ENCODE measurements at regions not wholly inside any gene's neighbourhood (a gene's known extent, or its start where the extent isn't known, plus 50 kb on each side); places are given as distances from the start of the nearest gene placed in this dataset.
"Not testable (repeated sequence)": the region's sequence is repeated elsewhere in the genome, so short reads cannot be mapped to it uniquely, and the experiment has no call there.

DNA sequence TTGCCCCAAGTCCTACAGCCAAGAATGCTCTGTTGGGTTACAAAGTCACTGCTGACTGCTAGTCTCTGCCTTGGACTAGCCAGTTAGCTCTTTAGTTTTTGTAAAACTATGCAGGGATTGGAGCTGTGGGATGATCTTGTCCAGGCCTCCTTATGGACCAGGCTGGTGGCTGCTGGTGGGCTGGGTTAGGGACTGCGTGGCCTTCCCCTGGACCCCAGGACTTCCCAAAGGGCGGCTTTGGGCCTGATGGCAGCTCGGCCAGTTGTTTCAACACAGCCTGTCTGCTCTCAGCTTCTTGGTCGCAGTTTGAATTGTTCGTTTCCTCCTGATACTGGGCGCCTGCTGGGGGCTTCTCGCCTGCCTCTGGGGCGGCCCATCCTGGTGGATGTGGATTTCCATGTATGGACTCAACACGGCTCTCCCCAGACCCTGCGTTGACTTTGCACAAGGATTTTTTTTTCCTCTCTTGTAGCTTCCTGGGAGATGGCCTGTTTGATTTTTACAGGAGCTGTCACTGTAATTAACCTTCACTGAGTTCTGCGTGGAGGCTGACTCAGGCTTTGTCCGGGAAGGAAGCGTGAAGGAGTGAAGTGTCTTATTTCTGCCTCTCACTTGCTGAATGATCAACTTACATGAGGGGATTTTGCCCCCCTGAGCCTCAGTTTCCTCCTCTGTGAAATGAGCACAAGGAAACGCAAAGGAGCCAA, 91.9 kb upstream of the NEURL1B start:
- no peak for DNase-seq (ENCODE audit: low spot score)

DNA sequence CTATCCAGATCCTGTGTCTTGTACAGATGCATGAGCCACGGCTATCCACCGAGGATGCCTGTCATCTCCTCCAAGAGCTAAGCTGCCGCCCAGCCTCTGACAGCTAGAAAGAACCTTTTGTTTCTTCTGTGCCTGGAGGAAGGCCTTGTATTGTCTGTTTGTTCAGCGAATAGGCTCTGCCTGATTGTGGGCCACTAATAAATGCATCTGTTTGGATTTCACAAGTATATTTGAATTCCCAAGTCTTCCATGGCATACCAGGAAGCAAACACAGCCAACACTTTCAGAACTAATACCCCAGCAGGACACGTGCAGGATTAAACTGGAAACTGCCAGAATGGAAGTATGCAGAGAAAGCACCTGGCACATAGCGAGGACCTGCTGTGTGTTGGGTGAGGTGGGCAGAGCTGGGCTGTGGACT, 92.7 kb upstream of the NEURL1B start:
- DNase-seq (ENCODE audit: low spot score), result peak; percentile 81

DNA sequence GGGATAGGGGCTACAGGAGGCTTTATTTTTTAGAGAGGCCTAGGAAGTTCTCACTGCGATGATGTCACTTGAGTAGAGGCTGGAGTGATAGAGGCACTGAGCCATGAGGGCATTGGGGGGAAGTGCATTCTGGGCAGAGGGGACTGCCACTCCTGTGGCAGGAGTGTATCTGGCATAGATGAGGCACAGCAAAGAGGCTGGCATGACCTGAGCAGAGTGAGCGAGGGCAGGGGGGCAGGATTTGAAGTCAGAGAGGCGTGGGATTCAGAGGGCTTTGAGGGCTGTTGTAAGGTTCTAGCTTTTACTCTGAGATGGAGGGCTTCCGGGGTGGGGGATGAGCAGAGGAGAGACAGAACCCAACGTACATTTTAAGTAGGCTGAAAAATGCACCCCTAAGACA, 91.9 kb upstream of the SH3PXD2B start:
- DNase-seq (ENCODE audit: low spot score), result no peak

DNA sequence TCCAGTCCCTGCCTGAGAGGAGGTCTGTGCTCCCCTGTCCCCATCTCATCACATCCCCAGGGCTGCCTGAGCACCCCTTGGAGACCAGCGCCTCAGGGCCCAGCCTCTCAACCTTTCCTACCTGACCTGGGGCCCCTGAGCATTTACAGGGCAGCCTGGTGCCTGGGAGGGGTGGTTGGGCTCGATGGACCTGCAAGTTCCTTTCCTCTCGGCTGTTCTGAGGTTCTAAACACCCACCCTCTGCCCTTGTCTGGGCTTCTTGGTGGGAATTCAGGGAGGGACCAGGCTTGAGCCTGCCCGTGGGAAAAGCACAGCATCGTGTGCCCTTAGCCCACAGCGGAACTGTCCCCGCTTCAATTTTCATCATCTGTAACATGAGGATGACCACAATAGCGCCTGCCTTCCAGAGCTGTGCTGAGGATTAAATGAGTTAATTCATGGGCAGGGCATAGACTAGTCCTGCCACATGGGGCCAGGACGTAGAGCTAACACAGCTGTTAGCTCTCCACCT, 91.0 kb upstream of the SH3PXD2B start:
- DNase-seq (ENCODE audit: low spot score), result no peak

DNA sequence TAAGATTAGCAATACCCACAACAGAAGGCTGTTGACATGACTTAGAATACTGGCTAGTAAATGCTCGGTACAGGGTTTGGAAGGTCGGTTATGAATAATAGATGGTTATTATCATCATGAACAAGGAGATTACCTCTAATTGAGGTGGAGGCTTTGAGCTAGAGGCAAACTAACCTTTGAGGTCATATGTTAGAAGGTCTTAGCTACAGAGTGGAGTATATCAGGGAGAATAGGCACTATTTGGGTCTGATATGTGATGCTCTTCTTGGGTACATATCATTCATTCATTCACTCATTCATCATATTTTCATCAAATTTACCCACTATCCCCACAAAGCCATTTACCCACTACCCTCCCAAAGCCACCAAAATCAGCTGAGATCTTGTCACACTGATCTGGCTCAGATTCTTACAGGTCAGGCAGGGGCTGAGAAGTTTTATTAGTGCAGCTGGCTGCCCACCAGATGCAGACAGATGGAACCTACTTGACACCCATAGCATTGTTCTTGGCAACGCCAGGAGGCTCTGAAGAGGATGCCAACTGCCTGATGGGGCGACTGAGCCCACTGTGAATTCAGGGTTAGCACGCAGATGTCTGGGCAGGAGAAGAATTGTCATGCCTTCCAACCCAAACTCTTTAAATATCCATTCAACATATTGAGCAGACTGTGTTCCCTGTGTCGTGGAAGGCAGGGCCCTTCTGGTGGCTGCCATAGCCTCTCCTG, 90.2 kb upstream of the SH3PXD2B start:
- no peak for DNase-seq (ENCODE audit: low spot score)

DNA sequence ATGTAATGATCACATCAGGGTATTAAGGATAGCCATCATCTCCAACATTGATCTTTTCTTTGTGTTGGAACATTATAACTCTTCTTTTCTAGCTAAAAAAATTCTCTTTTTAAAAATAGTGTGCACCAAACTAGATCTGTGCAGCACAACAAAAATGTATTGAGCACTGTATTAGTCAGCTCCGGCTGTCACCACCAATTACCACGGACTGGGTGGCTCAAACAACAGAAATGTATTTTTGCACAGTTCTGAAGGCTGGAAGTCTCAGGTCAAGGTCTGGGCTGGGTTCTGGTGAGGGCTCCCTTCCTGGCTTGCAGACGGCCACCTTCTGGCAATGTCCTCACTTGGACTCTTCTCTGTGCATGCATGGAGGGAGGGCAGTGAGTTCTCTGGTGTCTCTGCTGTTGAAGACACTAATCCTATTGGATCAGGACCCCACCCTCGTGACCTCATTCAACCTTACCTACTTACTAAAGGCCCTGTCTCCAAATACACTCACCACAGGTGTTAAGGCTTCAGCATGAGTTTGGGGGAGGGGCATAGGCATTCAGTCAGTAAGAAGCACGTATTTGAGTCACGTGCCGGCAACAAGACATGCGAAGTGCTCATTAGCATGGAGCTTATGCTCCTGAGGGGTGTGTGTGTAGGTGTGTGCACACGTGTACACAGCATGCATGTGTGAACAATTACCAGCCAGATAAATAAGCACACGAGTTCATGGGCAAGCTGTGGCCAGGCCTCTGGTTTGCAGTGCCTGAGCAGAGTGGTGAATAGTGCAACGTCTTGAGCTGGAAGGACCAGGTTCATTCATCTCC, 89.4 kb upstream of the SH3PXD2B start:
- DNase-seq (ENCODE audit: low spot score), result no peak

DNA sequence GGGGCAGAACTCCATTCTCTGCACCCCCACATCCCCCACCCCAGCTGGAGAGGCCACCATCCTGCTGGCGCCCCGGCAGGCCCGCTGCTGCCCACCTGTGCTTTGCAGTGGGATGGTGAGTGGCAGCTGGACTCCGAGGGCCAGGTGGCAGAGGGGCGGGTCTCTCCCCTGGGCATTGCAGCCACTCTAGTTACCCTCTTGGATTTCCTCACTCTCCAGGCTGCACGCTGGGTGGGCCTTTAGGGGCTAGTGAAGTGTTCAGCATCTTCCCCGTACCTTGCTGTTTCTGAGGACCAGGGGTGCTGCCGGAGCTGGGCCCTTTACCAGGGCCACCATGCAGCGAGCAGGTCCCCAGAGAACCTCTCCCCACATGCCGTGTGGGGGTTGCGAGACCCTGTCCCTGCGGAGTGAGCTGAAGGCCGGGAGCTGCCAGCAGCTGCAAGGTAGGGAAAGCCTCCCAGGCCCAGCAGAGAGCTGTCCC, 88.4 kb upstream of the SH3PXD2B start:
- DNase-seq (ENCODE audit: low spot score), result no peak

DNA sequence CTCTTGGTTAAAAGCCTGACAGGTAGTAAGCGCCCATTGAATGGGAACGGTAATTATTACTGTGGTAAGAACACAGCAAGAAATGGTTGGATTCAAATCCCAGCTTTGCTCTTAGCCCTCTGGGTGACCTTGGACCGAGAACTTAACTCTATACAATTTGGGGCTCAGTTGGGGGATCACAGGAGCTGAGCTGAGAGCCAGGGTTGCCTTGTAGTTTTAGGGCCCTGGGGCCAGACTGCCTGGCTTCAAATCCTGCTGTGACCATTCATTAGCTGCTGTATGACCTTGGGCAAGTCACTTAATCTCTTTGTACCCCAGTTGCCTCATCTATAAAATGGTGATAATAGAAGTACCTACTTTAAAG, 87.4 kb upstream of the SH3PXD2B start:
- DNase-seq (ENCODE audit: low spot score), result no peak

DNA sequence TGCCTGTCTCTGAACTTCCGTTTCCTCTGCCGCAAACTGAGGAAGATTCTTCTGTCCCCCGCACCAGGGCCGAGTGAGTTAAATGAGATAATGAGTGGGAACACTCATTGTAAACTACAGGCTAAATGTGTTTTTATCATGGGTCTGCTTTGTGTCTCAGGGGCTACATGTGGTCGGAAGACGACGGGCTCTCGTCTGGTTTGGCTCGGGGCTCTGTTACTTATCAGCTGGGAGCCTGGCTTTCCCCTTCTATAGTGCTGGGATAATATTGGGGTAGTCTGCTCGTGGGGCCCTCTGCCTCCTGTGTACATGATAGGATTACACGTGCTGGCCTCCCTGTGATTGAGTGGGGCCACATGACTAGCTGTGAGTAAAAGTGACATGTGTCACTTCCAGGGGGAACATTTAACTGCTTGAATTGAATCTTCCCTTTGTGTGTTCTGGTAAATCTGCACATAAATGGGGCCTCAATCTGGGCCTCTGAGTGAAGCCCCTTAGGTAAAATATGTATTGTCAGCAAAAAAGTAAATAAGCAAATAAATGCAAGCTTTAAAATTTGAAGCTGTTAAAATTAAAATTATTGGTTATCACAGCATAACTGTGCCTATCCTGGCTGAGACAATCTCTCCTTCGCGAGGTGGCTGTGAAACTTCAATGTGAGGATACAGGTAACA, 86.9 kb upstream of the SH3PXD2B start:
- no peak for DNase-seq (ENCODE audit: low spot score)

DNA sequence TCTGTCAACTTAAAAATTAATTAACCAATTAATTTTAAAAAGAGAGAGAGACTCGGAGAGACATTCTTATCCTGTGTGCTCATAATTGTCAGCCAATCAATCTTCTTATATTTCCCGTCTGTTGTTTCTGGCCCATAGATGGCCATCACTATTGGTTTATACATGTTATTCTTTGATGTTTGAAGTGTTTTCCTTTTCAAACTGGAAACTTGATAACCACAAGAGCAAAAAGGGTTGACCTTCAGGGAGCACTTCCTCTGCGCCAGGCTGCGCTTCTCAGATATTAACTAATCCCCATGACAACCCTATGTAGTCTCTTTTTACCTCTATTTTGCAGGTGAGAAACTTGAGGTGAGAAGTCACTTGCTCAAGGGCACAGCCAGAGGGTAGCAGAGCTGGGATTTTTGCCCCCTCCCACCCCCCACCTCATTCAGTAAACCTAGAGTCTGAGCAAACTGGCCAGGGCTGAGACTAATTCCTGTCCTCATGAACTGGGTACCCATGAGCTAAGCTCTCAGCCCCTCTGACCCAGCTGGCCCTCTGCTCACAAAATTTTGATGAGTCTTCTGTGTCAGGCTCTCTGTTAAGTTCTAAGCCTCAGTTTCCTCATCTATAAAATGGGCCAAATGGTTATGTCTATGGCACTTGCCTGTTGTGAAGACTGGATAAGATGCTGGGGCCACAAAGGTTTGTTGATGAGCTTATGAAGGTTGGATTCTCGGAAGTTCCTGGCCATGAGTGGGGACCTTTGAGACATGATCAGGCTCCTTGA, 86.0 kb upstream of the SH3PXD2B start:
- no peak for DNase-seq (ENCODE audit: low spot score)

DNA sequence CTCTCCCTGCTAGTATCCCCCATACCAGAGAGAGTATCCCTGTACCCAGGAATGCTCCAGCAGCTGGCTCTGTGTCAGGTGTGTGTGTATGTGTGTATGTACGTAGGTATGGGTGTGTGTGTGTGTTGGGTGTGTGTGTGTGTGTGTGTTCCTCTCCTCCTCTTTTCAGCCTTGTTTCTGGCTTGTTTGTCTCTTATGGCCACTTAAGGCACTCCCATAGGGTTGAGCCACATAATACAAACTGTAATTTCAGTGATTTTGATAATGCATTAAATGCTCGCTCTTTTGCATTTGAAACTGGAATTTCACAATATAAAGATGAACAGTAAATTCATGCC, 80.8 kb upstream of the SH3PXD2B start:
- no peak for DNase-seq (ENCODE audit: low spot score)

DNA sequence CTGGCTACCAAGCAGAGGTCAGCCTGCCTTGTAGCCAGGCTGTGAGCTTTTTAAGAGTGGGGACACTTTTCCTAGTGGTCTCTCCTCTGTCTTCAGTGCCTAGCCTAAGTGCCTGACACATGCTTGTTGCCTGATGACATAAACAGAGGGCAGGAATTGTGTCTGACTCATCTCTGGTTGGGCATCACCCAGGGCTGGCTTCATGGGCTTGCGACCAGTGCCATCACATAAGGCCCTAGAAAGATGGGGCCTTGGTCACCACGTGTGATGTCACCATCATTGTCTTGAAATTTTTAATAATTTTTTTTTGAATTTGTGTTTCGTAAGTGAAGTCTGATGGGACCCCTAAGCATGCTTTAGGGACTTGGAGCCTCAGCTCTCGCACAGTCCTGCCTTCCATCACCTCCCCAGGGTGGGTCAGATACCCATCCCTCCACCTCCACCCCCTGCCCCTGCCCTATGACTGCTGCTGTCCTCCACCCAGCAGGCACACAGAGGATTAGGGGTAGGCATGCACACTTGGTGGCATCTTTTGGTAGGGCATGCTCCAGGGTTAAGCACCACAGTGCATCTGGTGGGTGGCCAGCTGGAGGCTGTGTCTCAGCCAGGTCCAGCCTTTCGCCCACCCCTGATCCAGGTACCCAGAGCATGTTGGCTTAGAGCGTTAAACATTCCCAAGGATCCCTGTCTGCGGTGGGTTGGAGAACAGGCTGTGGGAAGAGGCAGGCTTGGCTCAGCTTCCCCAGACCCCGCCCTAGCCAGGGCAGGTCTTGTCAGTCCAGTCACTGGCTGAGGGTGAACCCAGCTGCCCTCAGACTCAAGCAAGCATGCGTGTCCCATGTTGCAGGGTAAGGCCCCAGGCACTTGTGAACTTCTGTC, 80.1 kb upstream of the SH3PXD2B start:
- no peak for DNase-seq (ENCODE audit: low spot score)

DNA sequence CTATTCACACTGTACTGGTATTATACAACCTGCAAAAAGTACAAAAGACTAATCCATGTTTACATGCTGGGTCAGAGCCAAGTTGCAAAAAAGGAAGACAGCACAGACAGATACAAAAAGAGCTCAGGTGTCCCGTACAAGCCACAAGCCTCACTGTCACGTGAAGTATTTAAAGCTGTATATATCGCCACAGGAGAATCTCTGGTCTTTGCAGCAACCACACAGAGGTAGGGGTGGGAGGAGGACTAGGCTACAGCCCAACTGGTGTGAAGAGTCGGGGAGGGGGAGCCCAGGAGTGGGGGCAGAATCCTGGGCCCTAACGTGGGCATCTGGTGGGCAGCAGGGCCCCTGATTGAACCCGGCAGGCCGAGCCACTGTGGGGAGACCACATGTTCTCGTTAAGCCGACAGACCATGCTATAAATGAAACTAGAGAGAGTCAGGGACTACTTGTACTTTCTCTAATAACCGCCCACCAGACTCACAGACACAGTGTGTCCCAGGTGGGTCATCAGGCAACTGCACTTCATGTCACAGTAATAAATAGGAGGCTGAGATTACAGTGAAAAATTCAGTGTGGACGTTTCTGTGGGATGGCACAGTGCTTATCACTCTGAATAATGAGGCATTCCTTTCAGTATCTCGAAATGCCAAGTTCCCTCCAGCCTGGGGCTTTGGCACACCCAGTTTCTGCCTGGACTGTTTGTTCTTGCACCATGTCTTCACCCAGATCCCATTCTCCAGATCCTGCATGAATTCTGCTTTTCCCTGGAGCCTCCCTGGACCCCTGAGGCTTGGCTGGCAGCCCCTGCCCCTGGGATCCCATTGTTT, 79.3 kb upstream of the SH3PXD2B start:
- no peak for DNase-seq (ENCODE audit: low spot score)

DNA sequence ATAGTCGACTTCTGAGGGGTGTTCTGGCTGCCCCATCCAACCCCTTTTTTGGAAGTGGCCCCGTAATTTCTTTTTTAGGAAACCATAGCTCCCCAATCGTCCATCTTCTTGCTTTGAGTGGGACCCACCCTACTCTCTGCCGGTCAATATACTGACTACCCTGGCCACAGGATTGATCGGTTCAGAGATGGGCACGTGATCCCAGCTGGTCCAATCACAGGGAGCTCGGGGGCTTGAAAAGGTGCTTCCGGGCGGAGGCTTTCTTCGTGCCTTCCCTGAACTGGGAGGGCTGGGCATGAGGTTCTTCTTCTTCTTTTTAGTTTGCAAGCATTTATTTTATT, 78.7 kb upstream of the SH3PXD2B start:
- no peak for DNase-seq (ENCODE audit: low spot score)

DNA sequence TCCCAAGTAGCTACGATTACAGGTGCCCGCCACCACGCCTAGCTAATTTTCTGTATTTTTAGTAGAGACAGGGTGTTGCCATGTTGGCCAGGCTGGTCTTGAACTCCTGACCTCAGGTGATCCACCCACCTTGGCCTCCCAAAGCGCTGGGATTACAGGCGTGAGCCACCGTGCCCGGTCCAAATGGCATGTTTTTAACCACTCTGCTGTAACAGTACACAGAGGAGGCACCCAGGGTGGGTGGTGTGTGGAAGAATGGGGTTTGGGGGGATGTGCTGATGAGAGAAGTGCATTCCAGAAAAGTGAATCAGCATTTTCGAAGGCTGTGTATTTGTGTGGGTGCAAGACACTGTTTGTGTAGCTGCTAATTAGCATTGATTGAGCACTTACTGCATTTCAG, 78.1 kb upstream of the SH3PXD2B start:
- not testable (repeated sequence) for DNase-seq (ENCODE audit: low spot score)

DNA sequence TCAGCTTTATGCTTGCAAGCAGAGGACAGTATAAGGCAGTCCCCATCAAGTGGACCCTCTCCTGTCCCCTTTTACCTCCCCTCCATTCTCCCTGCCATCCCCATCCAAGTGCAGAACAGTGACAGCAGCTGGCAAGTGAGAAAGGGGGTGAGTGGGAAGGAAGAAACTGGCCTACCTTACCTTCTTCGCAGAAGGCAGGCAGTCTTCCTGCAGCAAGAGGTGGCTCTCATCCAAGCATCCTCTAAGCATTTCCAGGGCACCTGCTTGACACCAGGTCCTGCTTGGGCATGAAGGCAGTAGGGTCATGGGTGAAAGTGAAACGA, 77.3 kb upstream of the SH3PXD2B start:
- no peak for DNase-seq (ENCODE audit: low spot score)

DNA sequence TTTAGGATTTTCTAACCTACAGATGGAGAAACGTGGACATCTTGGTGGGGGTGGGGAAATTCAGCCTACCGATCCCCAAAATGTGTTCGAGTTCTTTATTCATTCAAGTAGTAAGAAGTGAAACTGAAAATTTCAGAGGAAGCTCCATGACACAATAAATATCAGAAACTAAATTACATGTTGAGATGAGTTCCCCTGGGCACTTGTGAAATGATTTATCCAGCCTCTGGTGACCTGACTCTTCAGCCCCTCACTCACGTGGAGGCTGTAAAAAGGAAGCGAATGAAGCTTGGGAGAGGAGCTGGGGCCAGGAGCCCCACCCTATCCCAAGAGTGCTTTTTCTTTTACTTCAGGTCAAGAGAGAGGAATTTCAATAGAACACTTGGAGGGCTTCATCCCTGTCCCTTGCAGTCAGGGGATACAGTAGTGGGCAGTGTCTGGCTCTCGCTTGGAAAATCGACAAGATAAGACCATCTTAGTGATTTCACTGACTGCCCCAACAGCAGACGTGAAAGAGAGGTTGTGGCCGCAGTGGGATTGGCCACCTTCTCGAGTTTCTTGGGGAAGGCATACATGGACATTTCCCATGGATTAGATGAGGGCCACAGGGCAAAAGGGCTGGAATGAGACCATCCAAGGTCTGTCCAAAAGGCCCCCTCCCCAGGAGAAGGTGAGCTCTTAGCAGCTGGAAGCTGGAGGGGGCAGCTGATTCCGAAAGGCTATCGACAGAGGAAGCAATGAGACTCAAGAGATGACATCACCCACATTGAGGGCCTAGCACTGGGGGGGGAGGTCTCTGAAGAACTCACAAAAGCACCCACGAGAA, 76.8 kb upstream of the SH3PXD2B start:
- DNase-seq (ENCODE audit: low spot score), result no peak

DNA sequence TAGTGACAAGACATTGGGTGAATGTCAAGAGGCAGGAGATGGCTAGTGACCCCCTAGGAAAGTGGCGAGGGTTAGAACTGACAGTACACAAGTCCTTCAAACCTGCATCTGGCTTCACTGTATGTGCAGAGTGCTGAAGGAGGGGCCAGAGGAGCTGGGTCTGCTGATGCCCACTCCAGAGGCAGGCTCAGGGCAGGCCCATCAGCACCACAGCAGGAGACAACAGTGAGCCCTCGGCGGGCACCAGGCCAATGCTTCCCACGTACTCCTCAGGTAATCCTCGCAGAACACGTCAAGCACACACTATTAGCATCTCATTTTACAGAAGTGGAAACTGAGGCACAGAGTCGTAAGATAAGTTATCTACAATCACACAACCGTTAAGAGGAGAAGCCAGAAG, 76.1 kb upstream of the SH3PXD2B start:
- no peak for DNase-seq (ENCODE audit: low spot score)

DNA sequence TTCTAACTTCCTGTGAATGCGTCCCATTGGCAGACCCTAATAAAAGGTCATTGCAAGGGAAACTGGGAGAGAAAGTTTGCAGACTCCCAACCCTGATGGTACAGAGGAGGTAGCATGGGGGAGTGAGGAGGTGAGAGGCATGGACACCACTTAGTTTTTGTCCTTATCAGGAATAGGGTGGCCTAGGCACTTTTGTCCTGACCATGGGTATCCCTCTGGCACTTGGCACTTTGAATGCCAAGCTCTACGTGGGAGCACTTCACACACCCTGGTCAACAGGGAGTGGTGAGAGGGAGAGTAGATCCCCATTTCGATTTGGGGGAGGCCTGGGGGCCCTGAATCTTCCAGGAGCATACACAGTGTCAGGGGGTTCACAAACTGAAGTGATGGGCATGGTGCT, 75.6 kb upstream of the SH3PXD2B start:
- no peak for DNase-seq (ENCODE audit: low spot score)
